CD4-positive, alpha-beta T cell treated with Interleukin-21 for 1 hour (primary cell): ENCODE measurements at regions not wholly inside any gene's neighbourhood (a gene's known extent, or its start where the extent isn't known, plus 50 kb on each side); places are given as distances from the start of the nearest gene placed in this dataset.
"Not testable (repeated sequence)": the region's sequence is repeated elsewhere in the genome, so short reads cannot be mapped to it uniquely, and the experiment has no call there.

Experiments
- DNase-seq: peaks from one replicate; pipeline ENCODE4 v3.0.0-alpha.2; 2020

GRCh38 chr10:78327778-78328591 is 294.3 kb downstream of the RPS24 start:
- no peak for DNase-seq

GRCh38 chr10:78328592-78329404 is 295.1 kb downstream of the RPS24 start:
- no peak for DNase-seq

GRCh38 chr10:78330884-78331283 is 297.2 kb downstream of the RPS24 start:
- no peak for DNase-seq

- DNase-seq = no peak
Observed at GRCh38 chr10:78331391-78331922, 297.8 kb downstream of the RPS24 start.

- DNase-seq = no peak
Observed at GRCh38 chr10:78332012-78332411, 298.3 kb downstream of the RPS24 start.

- no peak for DNase-seq
Observed at GRCh38 chr10:78332657-78333056, 299.0 kb downstream of the RPS24 start.

- DNase-seq = no peak
Observed at GRCh38 chr10:78333362-78334143, 299.9 kb downstream of the RPS24 start.

GRCh38 chr10:78335371-78335690 is 301.7 kb downstream of the RPS24 start:
- no peak for DNase-seq

- DNase-seq = no peak
Observed at GRCh38 chr10:78335691-78336401, 302.2 kb downstream of the RPS24 start.

GRCh38 chr10:78336402-78336791 is 302.7 kb downstream of the RPS24 start:
- no peak for DNase-seq

- DNase-seq = no peak
Observed at GRCh38 chr10:78337016-78337415, 303.4 kb downstream of the RPS24 start.

- no peak for DNase-seq
Observed at GRCh38 chr10:78337646-78338391, 304.2 kb downstream of the RPS24 start.

GRCh38 chr10:78338717-78339116 is 305.1 kb downstream of the RPS24 start:
- DNase-seq = no peak

- no peak for DNase-seq
Observed at GRCh38 chr10:78339251-78339650, 305.6 kb downstream of the RPS24 start.

- no peak for DNase-seq
Observed at GRCh38 chr10:78341953-78342614, 308.4 kb downstream of the RPS24 start.

GRCh38 chr10:78342827-78343653 is 309.4 kb downstream of the RPS24 start:
- no peak for DNase-seq

GRCh38 chr10:78344257-78344656 is 310.6 kb downstream of the RPS24 start:
- DNase-seq = not testable (repeated sequence)

- not testable (repeated sequence) for DNase-seq
Observed at GRCh38 chr10:78345515-78345914, 311.9 kb downstream of the RPS24 start.

GRCh38 chr10:78346721-78347120 is 313.1 kb downstream of the RPS24 start:
- no peak for DNase-seq
